HPDE6-E6E7 (cell line): ENCODE measurements at regions not wholly inside any gene's neighbourhood (a gene's known extent, or its start where the extent isn't known, plus 50 kb on each side); places are given as distances from the start of the nearest gene placed in this dataset.
"Not testable (repeated sequence)": the region's sequence is repeated elsewhere in the genome, so short reads cannot be mapped to it uniquely, and the experiment has no call there.

Experiments used
- DNase-seq: peaks from one replicate; pipeline ENCODE4 v3.0.0; 2011; ENCODE audit warnings: missing footprints; ENCODE audit errors: extremely low spot score

DNA sequence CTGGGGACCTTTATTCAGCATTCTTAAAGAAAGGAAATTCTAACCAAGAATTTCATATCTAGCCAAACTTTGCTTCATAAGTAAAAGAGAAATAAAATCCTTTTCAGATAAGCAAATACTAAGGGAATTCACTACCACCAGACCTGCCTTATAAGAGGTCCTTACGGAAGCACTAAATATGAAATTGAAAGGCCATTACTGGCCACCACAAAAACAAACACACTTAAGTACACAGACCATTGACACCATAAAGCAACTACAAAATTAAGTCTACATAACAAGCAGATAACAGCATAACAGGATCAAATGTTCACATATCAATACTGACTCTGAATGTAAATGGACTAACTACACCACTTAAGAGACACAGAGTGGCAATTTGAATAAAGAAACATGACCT, 361.4 kb upstream of the POU5F2 start:
- DNase-seq: no peak

DNA sequence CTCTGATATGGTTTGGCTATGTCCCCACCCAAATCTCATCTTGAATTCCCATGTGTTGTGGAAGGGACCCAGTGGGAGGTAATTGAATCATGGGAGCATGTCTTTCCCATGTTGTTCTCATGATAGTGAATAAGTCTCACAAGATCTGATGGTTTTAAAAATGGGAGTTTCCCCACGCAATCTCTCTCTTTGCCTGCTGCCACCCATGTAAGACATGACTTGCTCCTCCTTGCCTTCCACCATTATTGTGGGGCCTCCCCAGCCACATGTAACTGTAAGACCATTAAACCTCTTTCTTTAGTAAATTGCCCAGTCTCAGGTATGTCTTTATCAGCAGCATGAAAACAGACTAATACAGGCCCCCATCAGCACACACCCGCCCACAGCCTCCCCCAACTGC, 356.0 kb upstream of the POU5F2 start:
- DNase-seq: not testable (repeated sequence)

DNA sequence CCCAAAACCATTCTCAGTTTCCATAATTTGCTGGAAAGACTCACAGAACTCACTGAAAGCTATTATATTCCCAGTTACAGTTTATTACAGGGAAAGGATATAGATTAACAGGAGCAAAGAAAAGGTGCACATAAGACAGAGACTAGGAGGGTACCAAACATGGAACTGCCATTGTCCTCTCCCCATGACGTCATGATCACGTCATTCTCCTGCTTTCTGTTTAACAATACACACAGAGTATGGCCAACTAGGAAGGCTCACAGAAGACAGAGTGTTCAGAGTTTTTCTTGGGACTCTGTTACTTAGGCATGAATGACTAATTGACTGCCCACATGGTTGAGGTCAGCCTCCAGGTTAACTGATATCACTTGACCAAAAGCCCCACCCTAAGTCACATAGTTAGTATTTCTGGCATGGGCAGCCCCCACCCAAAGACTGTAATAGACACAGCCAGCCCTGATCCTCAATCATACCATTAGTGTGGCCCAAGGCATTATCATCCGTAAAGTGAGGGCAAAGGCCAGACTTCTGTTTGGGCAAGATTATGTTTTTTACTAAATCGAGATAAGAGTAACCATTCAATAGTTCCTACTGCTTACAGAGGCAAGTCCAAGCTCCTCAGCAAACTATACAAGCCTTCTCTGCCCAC, 353.5 kb upstream of the POU5F2 start:
- no peak for DNase-seq

DNA sequence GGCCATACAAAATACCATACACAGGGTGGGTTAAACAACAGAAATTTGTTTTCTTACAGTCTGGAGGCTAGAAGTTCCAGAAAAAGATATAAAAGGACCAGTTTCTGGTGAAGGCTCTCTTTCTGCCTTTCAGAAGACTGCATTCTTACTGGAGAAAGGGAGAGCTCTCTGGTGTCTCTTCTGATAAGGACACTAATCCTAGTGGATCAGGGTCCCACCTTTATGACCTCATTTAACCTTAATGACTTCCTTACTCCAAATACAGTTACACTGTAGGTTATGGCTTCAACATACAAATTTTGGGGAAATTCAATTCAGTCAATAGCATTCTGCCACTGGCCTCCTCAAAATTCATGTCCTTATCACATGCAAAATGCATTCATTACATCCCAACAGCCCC, 351.9 kb upstream of the POU5F2 start:
- DNase-seq: no peak

DNA sequence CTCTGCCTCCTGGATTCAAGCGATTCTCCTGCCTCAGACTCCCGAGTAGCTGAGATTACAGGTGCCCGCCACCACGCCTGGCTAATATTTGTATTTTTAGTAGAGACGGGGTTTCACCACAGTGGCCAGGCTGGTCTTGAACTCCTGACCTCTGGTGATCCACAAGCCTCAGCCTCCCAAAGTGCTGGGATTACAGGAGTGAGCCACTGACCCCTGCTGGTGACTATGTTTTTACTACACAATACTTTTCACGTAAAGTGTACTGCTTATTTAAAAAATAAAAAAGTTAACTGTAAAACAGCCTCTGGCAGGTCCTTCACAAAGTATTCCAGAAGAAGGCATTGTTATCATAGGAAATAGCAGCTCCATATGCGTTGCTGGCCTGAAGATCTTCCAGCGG, 345.2 kb upstream of the POU5F2 start:
- DNase-seq: not testable (repeated sequence)

DNA sequence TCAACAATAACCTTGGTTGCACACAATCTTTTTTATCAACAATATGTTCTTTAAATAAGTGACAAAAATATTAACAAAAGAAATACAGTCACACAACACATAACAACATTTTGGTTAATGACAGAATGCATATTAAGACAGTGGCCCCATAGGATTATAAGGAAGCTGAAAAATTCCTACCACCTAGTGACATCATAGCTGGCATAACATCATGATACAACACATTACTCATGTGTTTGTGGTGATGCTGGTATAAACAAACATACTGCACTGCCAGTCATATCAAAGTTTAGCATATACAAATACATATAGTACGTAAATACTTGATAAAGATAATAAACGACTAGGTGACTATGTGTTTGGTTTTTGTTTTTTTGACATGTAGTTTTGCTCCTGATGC, 344.8 kb upstream of the POU5F2 start:
- no peak for DNase-seq

DNA sequence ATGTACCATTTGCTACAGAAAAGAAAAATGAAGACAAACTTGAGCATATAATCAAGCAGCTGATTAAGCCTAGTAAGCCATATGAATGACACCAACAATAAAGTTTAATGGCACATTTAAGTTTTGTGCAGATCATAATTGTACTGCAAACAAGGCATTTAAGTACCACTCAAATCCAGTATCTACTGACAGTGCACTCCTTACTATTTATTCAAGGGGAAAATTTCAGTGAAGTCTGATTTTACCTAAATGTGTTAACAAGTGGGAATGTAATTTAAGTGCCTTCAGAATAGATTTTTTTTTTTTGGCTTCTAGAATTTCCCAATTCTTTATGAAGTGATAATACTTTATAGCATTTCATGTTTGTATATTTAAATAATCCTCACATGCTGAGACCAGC, 341.0 kb upstream of the POU5F2 start:
- no peak for DNase-seq

DNA sequence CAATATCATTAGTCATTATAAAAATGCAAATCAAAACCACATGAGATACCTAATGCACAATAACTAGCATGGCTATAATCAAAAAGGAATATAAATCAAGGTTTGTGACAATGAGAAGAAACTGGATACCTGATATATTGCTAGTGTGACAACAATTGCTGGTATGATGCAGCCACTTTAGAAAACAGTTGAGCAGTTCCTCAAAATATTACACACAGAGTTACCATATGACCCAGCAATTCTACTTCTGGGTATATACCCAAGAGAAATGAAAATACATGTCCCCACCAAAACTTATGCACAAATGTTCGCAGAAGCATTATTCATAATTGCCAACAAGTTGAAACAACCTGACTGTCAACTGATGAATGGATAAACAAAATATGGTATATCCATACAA, 339.7 kb upstream of the POU5F2 start:
- DNase-seq: no peak

DNA sequence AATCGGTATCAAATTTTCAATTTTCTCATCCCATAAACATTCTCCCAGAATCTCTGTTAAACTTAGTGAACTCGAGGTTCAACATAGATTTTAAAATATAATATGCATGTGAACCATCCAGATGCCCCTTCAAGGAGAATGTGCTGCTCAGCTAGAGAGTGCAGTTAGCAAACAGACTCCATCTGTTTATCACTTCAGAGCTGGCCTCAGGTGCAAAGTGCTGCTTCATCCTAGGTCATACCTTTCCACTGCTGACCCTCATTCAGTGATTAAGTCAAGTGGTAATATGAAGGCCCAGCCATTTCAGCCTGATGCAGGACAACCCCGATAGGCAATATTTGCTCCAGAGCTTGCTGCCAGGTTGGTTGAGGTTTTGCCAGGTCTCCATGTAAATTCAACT, 339.0 kb upstream of the POU5F2 start:
- no peak for DNase-seq

DNA sequence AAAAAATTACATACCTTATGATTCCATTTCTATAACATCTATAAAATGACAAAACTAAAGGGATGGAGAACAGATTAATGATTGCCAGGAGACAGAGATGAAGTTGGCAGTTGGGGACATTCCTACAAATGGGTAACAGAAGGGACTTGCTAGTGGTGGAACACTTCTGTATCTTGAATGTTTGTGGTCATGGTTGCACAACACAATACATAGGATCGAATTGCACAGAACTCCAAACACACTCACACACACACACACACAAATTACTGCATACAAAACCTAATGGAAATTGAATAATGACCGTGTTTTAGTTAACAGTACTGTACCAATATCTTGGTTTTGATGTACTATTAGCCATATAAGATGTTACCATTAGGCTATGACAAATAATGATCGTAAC, 330.7 kb upstream of the POU5F2 start:
- no peak for DNase-seq

DNA sequence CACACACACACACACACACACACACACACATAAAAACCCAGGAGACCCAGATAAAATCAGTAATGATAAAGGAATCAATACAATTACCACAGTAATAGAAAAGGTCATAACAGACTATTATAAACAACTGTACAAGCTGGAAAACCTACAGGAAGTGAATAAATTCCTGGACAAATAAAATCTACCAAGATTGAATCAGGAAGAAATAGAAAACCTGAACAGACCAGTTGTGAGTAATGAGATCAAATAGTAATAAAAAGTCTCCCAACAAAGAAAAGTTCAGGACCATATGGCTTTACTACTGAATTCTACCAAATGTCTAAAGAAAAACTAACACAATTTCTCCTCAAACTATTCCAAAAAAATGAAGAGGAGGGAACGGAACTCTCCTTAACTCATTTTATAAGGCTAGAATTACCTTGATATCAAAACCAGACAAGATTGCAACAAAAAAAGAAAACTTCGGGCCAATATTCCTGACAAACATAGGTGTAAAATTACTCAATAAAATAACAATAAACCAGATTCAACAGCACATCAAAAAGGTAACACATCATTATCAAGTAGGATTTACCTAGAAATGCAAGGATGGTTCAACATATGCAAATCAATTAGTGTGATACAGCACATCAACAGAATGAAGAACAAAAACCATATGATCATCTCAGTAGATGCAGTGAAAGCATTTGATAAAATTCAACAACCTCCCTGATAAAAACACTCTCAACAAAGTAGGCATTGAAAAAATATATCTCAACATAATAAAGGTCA, 325.2 kb upstream of the POU5F2 start:
- DNase-seq: no peak

DNA sequence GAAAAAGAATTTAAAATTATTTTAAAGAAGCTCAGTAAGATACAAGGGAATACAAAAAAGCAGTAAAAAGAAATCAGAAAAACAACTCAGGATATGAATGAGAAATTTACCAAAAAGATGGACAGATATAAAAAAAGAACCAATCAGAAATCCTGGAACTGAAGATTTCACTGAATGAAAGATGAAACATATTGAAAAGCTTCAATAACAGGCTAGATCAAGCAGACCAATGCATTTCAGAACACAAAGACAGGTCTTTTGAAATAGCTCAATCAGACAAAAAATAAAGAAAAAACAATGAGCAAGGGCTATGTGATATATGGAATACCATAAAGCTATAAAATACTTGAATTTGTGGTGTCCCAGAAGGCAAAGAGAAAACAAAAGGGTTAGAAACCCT, 322.6 kb upstream of the POU5F2 start:
- DNase-seq: no peak

DNA sequence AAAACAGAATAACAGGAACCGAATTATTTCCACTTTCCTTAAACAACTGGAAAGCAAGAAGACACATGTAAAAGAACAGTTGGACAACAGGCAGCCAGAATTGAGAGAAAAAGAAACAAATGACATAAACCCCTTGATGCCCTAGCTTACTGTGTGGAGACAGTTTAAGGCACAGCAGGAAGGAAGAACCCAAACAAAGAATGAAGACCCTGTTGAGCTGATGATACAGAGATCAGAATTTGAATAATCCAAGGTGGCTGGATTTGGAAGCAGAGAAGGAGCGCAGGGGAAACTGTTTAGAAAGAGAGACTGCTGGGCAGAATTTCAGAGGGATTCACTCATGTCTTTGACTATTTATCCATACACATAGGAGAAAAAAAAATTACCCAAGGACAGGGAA, 316.3 kb upstream of the POU5F2 start:
- no peak for DNase-seq

DNA sequence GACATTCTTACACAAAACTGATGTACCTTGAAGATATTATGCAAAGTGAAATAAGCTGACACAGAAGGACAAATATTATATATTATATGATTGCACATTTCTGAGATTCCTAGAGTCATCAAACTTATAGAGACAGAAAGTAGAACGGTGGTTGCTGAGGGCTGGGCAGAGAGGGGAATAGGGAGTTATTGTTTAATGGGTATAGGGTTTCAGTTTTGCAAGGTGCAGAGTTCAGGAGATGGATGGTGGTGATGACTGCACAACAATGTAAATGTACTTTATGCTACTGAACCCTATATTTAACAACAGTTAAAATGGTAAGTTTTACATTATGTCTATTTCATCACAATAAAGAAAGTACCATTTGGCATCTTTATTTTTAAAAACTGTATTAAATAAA, 315.8 kb upstream of the POU5F2 start:
- no peak for DNase-seq

DNA sequence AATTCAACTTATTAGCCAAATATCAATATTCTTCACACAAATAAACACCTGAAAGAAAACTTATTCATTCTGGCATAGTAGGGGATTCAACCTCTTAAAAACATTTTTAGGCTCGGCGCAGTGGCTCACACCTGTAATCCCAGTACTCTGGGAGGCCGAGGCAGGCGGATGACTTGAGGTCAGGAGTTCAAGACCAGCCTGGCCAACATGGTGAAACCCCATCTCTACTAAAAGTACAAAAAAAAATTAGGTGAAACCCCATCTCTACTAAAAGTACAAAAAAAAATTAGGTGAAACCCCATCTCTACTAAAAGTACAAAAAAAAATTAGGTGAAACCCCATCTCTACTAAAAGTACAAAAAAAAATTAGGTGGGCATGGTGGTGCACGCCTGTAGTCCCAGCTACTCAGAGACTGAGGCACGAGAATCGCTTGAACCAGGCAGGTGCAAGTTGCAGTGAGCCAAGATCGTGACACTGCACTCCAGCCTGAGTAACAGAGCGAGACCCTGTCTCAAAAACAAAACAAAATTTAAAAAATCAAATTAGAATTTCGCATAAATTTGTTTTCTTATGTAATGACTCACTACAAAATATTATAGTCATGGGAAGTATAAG, 308.0 kb upstream of the POU5F2 start:
- DNase-seq: not testable (repeated sequence)

DNA sequence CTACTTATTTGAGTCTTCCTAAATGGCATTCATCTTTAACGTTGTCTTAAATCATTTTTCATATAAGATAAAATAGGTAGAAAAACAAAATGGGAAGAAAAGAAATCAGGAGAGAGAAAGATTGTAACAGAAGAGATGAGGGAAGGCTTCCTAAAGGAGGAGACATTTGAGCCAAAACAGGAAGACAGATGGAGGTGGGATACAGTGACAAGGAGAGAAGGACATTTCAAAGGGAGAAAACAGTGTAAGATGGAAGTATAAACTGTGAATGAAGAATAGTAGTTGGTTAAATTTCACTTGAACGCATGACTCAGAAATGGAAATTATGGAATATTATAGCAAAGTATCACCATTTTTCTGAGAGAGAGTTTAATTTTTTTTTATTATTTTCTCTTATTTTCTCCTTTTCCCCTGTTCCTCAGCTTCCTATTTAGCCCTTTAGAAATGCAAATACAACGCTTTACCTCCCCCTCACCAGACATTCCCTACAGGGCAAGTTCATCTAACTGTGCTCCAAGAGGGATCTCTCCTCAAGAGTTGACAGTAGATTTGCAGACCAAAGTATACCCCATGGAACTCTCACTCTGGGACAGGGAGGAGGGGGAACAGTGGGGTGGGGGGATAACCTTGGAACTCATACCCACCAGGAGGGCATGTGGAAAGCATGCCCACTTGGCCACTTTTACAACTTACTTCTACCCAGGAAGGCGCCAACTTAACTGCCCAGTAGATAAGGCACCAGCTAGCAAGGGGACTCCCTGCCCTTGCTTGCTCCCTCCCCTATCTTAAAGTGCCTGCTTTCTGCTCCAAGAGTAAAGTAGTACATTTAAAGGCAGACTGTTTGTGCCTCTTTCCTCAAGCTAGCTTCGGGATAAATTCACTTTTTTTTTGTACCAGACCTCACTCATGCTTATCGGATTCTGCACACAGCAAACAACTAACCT, 304.7 kb upstream of the POU5F2 start:
- DNase-seq: no peak

DNA sequence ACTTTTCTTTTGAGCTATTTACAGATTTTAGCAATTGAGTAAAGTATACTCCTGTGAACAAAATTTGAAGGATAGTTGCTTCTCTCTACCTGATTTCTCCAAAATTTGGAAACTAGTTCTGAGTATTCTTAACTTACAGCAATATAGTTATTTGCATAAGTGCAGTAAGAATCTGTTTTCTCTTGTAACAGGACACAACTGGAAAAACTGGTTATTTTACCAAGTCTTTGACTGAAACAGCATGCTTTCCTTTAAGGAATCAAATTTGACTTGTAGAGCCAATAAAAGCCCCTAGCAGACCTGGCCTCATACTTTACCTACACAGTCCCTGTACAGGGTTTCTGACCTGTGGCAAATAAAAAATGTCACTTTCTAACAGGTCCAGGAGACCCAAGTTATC, 301.9 kb upstream of the POU5F2 start:
- no peak for DNase-seq

DNA sequence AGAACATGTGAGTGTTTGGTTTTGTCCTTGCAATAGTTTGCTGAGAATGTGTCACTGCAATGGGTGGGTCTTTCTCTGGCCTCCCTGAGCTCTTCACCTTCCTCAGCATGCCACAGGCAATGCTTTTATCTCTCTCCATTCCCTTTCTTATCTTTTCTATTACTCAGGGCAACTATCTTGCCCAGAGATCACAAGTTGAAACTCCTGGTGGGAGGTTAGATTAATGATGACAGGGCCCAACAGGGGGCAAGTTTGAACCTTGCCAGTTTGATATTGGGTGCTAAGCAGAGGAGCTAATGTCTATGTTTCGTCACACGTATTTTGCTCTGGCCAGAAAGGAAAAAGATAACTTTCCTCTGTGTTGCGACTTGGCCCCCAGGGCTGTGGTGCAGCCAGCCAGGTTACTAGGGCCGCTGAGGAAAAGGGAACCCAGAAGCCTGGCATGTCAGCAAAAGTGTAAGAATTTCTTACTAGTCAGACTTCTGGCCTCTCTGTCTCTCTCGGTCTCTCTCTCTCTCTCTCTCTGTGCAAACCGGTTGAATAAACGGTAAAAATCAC, 299.3 kb upstream of the POU5F2 start:
- DNase-seq: no peak

DNA sequence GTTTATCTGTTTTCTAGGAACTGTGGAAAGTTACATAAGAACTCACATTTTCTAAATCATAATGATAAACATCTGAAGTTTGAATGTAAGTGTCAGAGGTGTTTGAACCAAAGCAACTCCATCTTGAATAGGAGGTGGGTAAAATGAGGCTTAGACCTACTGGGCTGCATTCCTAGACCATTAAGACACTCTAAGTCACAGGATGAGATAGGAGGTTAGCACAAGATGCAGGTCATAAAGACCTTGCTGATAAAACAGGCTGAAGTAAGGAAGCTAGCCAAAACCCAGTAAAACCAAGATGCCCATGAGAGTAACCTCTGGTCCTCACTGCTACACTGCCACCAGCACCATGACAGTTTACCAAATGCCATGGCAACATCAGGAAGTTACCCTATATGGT, 297.7 kb upstream of the POU5F2 start:
- no peak for DNase-seq

DNA sequence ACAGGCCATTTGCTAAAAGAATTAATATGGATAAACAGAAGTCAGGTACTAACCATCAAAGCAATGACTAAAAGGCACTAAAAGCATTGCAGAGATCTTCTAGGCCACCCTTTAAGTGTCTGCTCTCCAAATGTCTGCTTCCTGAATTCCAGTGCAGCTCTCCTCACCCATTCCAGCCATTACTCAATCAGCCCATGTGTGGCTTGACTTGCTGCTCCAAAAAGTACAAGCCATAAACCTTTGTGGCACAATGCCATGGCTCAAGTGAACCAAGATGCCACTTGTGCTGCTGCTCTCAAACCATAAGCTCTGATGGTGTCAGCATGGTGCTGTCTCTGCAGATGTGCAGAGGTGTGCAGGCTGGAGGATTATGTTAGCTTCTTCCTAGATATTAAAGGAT, 290.2 kb upstream of the POU5F2 start:
- no peak for DNase-seq

DNA sequence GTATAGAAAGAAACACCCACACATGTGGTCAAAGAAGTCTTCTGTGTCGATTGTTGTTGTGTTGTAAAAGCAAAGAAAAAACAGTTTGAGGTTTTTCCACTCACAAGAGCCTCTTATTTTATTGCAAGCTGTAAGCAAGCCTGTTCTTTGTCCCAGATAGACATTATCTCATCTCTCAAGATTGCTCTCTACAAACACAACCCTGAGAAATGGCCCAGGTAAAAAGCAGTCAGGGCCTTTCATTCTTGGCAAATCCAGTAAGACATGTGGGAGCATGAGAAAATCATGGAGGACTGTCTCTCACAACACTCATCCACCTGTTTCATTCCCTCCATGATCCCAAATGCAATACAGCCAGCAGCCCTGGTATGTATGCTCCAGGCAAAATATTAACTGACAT, 286.6 kb upstream of the POU5F2 start:
- no peak for DNase-seq

DNA sequence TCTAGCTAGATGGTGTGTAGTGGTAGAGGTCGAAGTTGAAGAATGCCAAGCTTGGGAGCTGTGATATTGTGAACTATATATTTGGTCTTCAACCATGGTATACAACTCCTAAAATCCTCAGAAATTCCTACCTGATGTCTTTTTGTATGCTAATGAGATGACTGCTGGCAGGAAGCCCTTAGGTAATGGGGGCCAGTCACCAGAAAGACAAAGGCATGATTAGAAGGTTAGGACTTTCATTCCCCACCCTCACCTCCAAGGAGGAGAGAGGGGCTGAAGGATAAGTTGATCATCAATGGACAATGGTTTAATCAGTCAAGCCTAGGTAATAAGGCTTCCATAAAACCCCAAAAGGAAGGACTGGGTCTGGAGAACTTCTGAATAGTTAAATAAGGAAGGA, 285.7 kb upstream of the POU5F2 start:
- no peak for DNase-seq
